Fibroblast of skin of abdomen (primary cell): ENCODE measurements at regions not wholly inside any gene's neighbourhood (a gene's known extent, or its start where the extent isn't known, plus 50 kb on each side); places are given as distances from the start of the nearest gene placed in this dataset.

Experiments
- DNase-seq: peaks from one replicate; pipeline ENCODE4 v3.0.0-alpha.2; 2013

DNA sequence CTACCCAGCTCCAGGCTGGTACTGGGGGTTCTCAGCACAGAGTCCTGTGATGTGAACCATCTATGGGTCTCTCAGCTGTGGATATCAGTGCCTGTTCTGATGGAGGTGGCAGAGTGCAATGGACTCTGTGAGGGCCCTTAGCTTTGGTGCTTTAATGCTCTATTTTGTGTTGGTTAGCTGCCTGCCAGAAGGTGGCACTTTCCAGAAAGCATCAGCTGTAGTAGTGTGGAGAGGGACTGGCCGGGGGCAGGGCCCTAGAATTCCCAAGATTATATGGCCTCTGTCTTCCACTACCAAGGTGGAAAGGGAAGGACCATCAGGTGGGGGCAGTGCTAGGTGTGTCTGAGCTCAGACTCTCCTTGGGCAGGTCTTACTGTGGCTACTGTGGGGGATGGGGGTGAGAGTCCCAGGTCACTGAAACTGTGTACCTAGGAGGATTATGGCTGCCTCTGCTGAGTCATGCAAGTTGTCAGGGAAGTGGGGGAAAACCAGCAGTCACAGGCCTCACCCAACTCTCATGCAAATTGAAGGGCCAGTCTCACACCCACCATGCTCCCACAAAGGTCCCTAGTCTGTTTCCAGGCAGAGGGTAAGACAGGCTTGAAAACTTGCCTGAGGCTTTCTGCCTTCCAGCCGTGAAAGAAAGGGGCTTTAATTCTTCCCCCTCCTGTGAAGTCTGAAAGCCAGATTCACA is 878.1 kb downstream of the C12orf50 start:
- no peak for DNase-seq

DNA sequence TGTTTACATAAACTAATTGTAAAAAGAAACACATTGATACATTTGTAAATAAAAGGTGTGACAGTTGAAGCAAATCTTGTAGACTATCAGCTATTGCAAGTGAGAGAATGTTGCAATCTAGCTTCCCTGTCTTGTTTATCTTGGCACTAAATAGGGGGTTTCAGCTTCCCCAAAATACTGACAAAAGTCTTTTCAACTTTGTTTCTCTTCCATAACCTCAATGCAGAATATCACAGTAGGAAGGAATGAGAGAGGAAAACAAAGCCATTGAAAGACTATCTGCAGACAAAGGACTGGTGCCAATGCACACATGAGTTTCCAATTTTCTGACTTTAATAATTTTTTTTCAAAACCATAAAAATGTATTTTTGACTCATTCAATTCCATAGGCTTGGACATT is 886.2 kb upstream of the MGAT4C start:
- peak; percentile 59 for DNase-seq

DNA sequence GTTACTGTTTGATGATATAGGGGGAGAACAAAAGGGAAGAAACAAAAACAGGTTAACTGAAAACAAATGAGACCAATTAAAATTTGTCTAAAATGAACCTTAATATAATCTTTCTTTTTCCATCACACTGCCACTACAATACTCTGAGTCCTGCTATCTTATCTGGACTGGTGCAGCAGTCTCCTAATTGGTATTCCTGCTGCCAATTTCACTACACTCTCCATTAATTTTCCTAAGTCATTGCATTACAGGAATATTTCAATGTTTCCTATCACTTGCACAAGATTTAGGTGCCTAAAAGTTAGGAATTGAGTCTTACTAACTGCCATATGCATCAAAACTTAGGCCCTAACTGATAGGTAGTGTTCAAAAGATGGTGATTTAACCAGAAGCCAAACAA is 884.9 kb upstream of the MGAT4C start:
- DNase-seq = no peak

DNA sequence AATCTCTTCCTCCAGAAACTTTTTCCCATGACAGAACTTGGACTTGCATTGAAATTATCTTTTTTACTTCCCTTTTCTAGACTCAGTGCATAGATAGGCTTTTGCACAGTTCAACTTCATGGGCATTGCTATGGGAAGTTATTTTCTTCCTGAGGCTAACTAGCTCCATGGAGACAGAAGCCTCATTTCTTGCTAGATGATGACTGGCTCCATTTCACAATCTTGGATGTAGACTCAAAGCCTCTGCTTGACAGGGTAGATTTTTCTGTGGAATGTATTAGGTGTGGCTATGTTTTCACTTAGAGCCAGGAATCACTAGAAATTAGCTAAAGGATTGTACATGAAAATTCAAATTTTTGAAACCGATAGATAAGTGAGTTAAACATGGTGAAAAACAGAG is 884.1 kb upstream of the MGAT4C start:
- DNase-seq = peak; percentile 58

DNA sequence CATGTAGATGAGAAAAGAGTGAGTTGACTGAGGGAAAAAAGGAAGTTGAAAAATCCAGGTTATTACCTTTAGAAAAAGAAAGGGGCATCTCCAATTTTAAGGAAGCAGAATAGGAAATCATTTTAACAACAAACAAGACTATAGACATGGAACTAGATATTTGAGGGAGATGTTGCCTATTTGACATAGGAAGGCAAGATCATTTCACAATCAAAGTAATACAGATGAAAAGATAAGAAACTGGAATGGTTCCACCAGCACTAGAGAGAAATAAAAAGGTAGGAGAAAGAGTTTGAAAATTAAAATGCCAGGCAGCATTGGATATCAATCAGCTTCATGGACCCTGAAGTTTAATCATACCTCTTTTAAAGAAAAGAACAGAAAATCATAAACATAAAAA is 881.0 kb upstream of the MGAT4C start:
- DNase-seq = no peak

DNA sequence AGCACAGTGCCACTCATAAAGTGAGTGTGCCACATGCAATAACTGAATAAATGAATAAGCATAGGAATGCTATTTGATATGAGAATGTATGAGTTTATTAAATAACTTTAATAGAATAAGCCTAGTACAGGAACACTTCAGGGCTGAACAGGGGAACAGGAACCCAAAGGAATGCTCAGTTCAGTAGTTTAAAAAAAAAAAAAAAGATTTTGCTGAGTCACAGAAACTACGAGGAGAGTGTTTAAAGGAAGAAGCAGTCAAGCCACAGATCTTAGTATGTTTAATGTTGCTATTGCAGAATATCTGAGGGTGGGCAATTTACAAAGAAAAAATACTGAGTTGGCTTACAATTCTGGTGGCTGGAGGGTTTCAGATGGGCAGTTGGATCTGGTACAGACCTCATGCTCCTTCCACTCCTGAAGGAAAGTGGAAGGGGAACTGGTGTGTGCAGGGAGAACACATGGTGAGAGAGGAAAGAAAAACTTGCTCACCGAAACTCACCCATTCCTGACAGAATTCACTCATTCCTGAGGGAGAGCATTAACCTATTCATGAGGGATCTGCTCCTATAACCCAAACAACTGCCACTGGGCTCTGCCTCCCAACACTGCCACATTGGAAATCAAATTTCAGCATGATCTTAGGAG is 880.3 kb upstream of the MGAT4C start:
- DNase-seq = peak; percentile 59

DNA sequence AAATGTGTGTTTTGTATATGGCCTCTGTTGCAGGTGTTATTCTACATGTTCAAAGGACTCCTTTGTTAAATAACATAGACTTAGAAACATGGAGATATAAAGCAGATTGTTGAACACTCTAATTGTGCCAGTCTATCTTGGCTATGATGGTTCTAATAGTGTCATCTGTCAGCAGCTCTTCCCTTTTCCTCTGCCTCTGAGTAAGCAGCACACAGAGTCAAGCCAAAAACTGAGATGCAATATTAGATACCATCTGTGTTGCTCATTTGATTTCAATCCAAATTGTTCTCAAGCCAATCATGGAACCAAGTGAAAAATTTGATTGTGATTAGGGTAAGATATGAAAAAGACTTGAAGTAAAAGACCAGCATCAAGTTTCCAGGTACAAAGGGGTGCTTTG is 871.1 kb upstream of the MGAT4C start:
- DNase-seq = peak; percentile 81

DNA sequence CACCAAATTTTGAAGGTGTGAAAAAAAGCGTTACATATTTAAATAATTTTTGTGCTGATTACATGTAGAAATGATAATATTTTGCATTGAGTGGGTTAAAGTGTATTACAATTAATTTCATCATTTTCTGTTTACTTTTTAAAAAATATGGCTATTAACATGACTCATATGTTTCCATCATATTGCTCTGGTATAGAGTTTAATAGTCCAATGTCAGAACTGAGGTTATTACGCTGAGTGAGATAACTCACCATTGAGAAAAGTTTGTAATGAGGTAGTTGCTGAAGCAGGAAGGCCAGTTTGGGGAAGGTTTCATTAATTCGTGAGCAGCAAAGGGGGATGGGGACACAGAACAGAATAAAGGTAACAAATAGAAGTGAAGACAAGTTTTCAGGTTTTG is 865.7 kb upstream of the MGAT4C start:
- no peak for DNase-seq

DNA sequence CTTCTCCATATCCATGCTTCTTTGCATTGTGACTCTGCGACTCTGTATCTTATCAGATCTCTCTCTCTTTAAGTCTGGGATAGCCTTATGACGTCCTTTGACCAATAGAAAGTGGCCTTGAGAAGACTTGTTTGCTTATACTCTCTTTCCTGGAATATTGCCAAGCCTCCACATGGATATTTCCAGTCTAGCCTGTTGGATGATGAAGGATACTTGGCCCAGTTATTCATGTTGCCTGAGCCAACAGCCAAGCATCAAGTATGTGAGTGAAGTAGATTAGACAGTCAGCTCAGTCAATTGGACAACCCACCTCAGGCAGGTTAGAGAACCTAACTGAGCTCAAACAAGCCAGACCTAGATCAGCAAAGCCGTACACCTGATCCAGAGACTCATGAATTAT is 864.2 kb upstream of the MGAT4C start:
- no peak for DNase-seq

DNA sequence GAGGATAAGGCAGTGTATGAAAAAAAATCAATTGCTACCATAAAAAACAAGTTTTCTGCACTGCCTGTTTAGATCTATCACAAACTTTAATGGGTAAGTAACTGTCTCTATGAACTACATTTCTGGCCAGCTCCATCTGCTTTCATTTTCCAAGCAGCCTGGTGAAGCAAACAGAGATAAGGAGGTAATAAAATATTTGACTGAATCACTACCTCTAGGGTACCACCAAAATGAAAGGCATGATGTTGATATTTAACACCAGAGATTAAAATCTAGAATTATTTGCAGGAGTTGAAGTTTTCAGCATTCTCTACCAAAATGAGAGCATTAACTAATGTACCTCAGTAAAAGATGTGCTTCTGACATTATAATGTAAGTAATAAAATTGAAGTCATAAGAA is 863.5 kb upstream of the MGAT4C start:
- DNase-seq = no peak

DNA sequence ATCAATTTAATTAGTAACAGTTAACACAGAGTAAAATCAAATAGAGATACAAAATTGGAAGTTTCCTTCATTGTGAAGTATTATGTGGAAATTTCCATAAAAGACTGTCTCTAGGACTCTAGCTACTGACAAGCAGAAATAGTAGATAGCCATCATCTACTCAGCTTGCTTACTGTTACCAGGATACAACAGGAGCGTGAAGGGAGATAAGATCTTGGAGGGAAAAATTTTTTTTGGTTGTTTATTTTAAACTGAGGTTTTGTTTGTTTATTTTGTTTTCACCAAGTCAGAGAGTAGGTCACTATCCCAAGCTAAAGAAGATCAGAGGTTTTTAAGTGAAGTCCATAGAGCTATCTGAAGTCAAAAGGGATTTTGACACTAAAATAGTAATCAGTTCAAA is 861.3 kb upstream of the MGAT4C start:
- no peak for DNase-seq

DNA sequence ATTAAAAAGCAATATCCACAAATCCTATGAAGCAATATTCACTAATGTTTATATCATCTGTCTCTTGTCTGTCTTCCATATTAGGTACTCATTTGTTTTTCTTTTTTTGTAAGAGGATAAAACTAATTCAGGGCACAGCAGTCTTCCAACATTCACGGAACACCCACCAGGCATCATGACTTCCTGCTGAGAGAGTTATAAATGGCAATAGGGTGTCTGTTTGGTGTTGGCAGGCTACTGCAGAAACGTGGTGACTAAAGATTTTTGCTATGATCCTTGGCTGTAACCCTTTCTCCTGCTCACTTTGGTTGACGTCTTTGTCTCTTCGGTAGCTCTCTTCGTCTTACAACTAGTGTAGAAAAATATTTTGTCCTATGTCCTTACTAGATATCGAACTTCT is 860.6 kb upstream of the MGAT4C start:
- no peak for DNase-seq

DNA sequence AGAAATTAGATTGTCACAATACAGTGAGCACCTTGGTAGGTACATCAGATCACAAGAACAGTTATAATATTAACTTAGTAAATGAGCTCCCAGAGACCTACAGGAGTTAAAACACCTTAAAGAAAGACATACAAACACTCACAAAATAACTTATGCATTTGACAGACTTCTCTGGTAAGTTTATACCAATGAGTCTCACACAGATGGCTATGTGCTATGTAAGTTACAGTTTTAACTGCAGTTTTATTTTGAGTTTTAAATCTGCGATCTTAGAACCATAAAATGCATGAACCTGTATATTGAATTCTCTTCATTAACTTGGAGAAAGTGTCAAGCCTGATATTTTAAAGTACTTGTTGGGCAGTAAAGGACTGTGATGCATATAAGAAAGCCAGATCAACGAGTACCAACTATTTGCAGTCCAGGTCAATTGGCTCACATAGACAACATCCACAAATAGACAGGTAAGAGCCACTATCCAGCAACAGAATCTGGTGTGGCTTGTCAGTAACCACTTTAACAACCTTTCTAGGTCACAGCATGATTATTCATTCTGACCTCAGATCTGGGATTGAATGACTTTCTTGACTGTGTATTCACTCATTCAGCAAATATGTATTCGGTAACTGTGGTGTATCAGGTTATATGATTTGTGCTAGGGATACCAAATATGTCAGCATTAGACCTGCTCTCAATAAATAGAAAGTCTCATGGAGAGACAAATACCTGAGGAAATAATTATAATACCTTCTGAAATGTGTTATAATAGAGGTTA is 856.6 kb upstream of the MGAT4C start:
- no peak for DNase-seq

DNA sequence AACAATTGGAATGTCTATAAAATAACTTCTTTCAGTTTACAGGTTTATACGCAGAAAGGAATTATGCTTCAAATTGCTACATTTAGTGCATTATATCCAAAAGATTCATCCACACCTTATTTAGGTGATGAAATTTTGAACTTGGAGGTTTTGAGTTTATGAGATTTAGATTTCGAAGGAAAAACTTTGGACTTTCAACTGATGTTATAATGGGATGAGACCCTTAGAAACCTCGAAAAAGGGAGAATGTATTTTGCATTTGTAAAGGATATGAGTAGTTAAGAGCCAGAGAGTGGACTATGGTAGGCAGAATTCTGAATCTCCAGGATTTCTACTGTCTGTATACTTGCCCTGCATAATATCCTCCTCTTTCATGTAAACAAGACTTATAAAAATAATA is 851.6 kb upstream of the MGAT4C start:
- DNase-seq = no peak

DNA sequence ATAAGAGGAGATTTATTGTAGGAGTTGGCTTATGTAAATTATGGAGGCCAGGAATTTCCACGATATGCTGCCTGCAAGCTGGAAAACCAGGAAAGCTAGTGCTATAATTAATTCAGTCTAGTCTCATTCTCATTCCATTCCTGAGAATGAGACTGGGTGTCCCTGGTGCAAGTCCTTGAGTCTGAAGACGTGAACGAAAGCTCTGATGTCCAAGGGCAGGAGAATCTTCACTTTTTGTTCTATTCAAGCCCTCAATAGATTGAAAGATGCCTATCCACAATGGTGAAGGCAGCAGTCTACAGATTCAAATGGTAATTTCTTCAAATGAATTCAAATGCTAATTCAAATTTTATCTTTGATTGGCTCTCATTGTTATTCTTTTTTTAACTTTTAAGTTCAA is 851.1 kb upstream of the MGAT4C start:
- no peak for DNase-seq

DNA sequence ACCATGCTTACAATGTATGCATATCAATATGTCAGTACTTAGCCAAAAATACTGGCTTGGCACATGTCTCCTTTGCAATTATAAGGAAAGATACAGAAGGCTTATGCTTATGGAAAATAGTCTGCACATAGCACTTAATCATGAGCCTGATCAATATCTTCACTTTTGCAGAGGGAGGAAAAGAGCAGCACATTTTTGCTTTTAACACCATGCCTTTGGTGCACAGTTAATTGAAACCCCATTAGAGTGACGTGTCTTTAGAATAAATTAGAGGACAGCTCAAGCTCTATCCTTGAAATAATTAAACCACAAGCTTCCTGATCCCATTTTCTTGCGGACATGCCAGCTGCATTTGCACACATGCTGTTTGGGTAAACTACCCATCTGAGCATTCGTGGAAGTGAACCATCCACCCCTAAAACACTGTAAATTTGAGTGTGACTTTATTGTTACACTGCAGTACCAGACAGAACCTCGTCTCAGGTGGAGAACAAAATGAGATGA is 839.9 kb upstream of the MGAT4C start:
- peak; percentile 24 for DNase-seq

DNA sequence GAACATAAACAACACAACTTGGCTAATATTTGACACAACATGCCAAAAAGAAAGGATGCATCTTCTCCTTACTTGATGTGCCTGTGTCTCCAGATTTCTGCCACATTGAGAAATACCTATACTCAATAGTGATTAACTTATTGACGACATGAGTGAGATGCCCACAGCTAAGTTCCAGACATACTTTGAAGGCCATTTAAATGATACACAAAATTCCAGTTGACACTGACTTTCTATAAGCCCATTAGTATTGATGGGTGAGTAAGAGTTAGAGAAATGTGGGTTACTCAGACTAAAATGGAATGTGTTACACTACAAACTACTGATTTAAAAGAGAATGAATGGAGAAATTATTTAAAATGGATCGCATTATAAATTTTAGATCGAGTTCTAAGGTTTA is 838.2 kb upstream of the MGAT4C start:
- peak; percentile 85 for DNase-seq

DNA sequence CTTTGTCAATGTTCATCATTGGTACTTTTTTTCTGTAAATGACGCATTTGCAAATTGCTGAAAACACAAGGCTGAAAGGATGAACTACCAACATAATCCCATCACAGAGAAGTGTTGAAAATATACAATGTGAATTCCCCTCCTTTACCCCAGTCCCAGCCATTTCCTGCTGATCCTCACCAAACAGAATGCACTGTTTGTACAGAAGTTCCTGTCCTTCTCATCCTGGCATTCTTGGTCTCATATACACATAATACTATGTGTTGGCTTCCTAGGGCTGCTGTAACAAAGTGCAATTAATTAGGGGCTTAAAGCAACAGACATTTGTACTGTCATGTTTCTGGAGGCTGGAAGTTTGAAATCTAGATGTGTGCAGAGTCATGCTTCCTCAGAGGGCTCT is 836.2 kb upstream of the MGAT4C start:
- DNase-seq = peak; percentile 3

DNA sequence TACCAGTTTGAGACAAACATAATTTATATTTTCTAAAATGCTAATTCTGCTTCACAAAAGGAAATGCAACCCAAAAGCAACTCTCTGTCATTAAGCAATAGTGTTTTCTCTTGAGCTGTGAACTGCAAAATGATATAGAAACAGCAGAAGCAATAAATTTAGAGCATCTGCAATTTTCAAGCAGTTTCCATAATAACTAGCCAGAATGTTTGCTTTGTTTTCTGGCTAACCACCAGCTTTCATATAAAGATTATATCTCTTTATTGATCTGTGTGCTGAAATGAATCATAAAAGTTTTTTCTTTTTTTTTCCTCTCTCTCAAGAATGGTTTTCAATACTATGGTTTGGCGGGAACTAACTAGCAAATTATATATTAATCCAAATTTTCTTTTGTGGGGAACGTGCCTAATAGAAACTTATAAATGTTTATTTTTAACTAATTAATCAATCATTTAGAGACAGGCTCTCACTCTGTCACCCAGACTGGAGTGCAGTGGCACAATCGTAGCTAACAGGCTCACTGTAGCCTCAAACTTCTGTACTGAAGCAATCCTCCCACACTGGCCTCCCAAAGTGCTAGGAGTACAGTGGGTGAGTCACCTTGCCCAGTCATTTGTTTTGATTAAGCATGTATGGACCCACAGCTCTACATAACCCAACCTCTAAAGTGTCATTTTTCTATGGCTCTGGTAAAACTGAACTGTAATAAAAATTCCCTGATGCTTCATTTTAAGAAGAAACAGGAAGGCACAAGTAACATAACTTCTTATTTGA is 830.1 kb upstream of the MGAT4C start:
- peak; percentile 29 for DNase-seq

DNA sequence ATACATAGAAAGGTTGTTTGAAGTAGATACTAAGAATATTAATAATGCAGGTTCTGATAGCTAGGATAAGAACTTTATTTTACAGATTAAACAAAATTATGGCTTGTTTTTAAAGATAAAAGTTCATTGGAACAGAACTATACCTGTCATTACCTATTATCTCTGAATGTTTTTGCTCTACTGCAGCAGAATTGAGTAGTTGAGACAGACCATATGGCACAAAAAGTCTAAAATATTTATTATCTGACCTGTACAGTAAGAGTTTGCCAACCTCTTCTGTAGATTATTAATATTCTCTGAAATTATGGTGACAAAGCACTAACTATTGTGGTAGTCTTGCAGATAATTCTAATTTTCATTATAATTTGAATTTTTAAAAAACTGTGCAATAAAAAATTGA is 829.1 kb upstream of the MGAT4C start:
- DNase-seq = no peak

DNA sequence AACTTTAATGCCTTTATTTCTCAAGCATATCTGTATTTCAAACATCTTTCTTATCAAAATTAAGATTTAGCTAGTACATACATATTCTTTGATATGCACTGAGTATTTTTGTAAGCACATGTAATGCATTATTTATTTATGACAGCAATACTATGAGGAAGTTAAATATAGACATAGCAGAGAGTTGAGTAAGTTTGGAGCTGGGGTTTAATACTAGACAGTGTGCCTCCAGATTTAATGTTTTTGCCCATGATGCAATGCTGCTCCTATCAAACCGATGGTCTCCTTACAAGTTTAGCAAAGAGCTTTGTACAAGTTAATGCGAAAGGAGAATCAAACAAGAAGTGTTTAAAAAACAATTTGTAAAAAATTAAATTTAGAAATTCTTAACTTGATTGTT is 826.6 kb upstream of the MGAT4C start:
- DNase-seq = peak; percentile 5

DNA sequence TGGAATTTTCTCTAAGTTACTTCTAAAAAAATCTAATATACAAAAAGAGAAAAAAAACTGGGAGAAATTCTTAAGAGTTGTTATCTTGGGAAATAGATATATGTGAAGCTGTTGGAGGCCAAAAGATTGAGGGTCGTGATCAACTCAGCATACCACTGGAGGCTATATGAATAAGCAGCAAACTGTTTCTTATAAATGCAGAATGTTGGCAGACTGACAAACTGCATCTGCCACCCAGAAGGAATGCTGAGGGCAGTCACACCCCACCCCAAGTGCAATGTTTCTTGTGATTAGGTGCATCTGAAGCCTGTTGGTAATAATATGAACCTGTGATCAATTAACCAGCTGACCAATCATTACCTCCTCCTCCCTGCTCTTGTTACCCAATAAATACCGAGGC is 818.6 kb upstream of the MGAT4C start:
- DNase-seq = peak; percentile 15

DNA sequence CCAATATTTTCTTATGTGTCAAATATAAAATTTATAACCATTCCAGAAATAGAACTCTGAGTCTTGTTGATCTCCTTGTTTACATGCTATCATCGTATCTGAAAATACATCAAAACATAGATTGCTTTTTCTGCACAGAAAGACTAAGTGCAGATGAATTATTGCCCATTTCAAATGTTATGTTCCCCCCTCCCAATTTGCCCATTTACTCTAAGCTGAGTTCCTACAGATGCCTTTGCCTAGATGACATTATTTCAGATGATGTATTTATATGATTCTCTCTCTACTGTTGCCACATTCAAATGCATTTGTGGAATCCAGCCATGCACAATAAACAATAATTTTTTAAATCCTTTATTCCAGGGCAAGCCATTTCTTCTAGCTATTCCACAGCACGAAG is 810.1 kb upstream of the MGAT4C start:
- no peak for DNase-seq
